ENCODE measurements at regions not wholly inside any gene's neighbourhood (a gene's known extent, or its start where the extent isn't known, plus 50 kb on each side); places are given as distances from the start of the nearest gene placed in this dataset.

DNA sequence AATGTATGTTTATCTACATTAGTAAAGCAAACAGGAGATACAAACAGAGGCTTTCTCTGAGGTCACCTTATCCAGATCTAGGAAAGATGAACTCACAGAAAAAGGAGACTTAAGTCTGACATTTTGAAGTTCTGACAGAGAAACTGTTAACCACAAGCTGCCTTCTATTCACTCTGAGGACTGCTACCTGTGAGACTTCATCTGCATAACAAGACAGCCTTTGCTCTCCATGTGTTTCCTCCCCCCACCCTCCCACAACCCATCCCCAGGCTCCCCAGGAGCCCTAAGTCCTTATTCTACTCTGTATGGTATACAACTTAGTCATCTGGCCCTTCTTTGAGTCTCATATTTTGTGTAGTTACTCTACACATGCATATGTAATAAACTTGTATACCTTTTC lies 699.0 kb downstream of the FGF9 start:
- DNase-seq (ENCODE audit: low read depth, low spot score): no peak
- H3K27me3 ChIP-seq (ENCODE audit: control insufficient read depth, insufficient read depth, low read length): no peaks in the 10 kb centered on the region
- TF ChIP-seq, protein P1, sequence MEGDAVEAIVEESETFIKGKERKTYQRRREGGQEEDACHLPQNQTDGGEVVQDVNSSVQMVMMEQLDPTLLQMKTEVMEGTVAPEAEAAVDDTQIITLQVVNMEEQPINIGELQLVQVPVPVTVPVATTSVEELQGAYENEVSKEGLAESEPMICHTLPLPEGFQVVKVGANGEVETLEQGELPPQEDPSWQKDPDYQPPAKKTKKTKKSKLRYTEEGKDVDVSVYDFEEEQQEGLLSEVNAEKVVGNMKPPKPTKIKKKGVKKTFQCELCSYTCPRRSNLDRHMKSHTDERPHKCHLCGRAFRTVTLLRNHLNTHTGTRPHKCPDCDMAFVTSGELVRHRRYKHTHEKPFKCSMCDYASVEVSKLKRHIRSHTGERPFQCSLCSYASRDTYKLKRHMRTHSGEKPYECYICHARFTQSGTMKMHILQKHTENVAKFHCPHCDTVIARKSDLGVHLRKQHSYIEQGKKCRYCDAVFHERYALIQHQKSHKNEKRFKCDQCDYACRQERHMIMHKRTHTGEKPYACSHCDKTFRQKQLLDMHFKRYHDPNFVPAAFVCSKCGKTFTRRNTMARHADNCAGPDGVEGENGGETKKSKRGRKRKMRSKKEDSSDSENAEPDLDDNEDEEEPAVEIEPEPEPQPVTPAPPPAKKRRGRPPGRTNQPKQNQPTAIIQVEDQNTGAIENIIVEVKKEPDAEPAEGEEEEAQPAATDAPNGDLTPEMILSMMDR (IDR thresholded peaks at IDR 0.05; ENCODE audit: low read depth, low read length): no peak
- H3K9me3 ChIP-seq (ENCODE audit: control insufficient read depth, insufficient read depth, low read length): peaks cover 11% of the 10 kb centered on the region; the same call in 1 of the 2 replicates
- ChIA-PET CTCF (no interaction called here), POLR2A (no interaction called here)
- no peak overlapping the region for H3K4me3 ChIP-seq (ENCODE audit: low read depth, low read length)
- H3K27ac ChIP-seq (ENCODE audit: low read depth, low read length): no peak overlapping the region

DNA sequence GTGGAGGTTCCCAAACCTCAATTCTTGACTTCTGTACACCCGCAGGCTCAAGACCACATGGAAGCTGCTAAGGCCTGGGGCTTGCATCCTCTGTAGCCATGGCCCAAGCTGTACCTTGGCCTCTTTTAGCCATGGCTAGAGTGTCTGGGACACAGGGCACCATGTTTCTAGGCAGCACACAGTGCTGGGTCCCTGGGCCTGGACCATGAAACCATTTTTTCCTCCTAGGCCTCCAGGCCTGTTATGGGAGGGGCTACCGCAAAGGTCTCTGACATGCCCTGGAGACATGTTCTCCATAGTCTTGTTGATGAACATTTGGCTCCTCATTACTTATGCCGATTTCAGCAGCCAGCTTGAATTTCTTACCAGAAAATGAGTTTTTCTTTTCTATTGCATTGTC lies 701.4 kb downstream of the FGF9 start:
- DNase-seq (ENCODE audit: low read depth, low spot score): no peak

DNA sequence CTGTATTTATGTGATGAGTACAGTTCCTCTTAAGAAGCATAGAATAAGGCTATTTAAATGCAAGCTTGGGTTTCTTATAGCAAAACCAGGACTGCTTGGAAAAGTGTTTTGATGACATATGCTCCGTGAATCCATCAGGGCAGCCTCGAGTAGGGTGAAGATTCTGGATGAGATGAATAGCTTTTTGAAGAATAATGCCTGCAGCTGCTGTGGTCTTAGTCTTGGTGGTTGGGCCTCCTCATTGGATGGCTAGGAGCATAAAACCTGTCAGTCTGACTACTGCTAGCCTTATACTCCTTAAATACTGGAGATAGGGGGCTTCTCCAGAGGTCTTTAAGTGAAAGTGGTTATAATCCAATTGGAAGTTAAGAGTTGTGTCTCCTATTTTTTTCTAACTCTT lies 704.3 kb downstream of the FGF9 start:
- ChIA-PET CTCF (no interaction called here), POLR2A (no interaction called here)
- Histone ChIP-seq H3K27ac (ENCODE audit: low read depth, low read length) (no peak overlapping the region), H3K4me3 (ENCODE audit: low read depth, low read length) (no peak overlapping the region), H3K9me3 (ENCODE audit: control insufficient read depth, insufficient read depth, low read length) (peaks cover 6% of the 10 kb centered on the region; the same call in 1 of the 2 replicates), H3K27me3 (ENCODE audit: control insufficient read depth, insufficient read depth, low read length) (no peaks in the 10 kb centered on the region)
- DNase-seq (ENCODE audit: low read depth, low spot score): no peak
- TF ChIP-seq, protein P1 (IDR thresholded peaks at IDR 0.05; ENCODE audit: low read depth, low read length): no peak

More for the DNA sequence above, 701.4 kb downstream of the FGF9 start:
- TF ChIP-seq, protein P1 (IDR thresholded peaks at IDR 0.05; ENCODE audit: low read depth, low read length): no peak
- ChIA-PET CTCF (no interaction called here), POLR2A (no interaction called here)
- Histone ChIP-seq H3K4me3 (ENCODE audit: low read depth, low read length) (no peak overlapping the region), H3K27ac (ENCODE audit: low read depth, low read length) (no peak overlapping the region), H3K27me3 (ENCODE audit: control insufficient read depth, insufficient read depth, low read length) (no peaks in the 10 kb centered on the region), H3K9me3 (ENCODE audit: control insufficient read depth, insufficient read depth, low read length) (peaks cover 8% of the 10 kb centered on the region; the same call in 1 of the 2 replicates)

DNA sequence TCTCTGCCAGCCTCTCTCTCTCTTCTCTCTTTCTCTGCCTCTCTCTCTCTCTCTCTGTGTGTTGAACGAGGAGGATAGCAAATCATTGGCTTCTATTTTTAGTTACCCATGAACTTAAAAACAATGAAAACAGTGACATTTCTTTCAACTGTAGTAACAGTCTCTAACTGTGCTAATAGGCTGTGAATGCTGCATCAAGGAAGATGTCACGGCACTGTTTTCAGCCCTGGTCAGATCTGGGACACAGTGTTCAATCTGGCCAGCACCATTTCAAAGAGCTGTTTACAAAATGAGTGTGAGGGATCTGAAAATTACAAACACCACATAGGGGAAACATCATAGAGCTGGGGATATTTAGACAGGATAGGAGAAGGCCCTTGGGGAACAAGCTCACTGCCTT lies 717.0 kb downstream of the FGF9 start:
- peaks cover 4% of the 10 kb centered on the region; the same call in 1 of the 2 replicates for H3K9me3 ChIP-seq (ENCODE audit: control insufficient read depth, insufficient read depth, low read length)
- no peak for DNase-seq (ENCODE audit: low read depth, low spot score)
- ChIA-PET POLR2A (no interaction called here), CTCF (no interaction called here)
- H3K27ac ChIP-seq (ENCODE audit: low read depth, low read length): no peak overlapping the region
- H3K27me3 ChIP-seq (ENCODE audit: control insufficient read depth, insufficient read depth, low read length): no peaks in the 10 kb centered on the region
- no peak overlapping the region for H3K4me3 ChIP-seq (ENCODE audit: low read depth, low read length)
- TF ChIP-seq, protein P1 (IDR thresholded peaks at IDR 0.05; ENCODE audit: low read depth, low read length): no peak

DNA sequence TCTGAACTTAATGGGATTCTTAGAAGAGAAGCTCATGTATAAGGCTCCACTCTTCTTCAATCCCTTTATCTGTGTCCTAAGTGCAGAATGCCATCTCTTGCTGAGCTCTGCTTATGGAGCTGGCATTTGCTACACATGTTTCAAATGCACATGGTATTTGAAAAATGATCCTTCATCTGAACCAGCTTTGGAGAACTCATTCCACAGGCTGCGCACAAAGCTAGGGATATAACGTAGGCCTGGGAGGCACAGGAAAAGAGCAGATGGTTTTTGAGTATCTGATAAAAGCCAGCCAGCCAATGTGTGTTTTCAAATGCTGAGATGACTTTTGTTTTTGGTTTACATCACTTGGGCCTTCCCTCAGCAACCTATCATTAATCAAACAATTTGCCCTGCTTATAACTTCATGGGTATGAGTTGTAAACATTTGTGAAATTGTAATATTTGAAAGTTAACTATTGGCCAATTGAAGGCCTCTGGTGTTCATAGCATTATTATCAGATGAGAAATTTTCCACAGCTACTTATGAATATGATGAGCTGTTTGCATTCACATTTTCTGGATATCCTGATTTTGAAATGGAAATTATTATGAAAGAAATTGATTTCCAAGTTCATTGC lies 729.0 kb downstream of the FGF9 start:
- ChIA-PET POLR2A (no interaction called here), CTCF (no interaction called here)
- Histone ChIP-seq H3K9me3 (ENCODE audit: control insufficient read depth, insufficient read depth, low read length) (no peaks in the 10 kb centered on the region; the same call in none of the 2 replicates), H3K4me3 (ENCODE audit: low read depth, low read length) (no peak overlapping the region), H3K27me3 (ENCODE audit: control insufficient read depth, insufficient read depth, low read length) (no peaks in the 10 kb centered on the region), H3K27ac (ENCODE audit: low read depth, low read length) (no peak overlapping the region)
- TF ChIP-seq, protein P1 (IDR thresholded peaks at IDR 0.05; ENCODE audit: low read depth, low read length): no peak
- no peak for DNase-seq (ENCODE audit: low read depth, low spot score)

Data from AG04450 (cell line).